WI38 (cell line): ENCODE measurements at regions not wholly inside any gene's neighbourhood (a gene's known extent, or its start where the extent isn't known, plus 50 kb on each side); places are given as distances from the start of the nearest gene placed in this dataset.

Experiments
- H3K4me3 ChIP-seq: 2 replicates; pipeline ENCODE4 v1.5.1; 2011; ENCODE audit warnings: low read depth, mild to moderate bottlenecking, control low read depth, low read length
- CTCF ChIP-seq: IDR thresholded peaks from 2 replicates; pipeline ENCODE4 v1.5.1; 2012; ENCODE audit warnings: low read depth, mild to moderate bottlenecking, control low read depth, low read length

GRCh38 chr14:97633131-97633738 is 836.1 kb downstream of the VRK1 start:
- H3K4me3 ChIP-seq = no peak overlapping the region
- TF ChIP-seq CTCF = no peak

- TF ChIP-seq CTCF = no peak
- H3K4me3 ChIP-seq = no peak overlapping the region
Measured at GRCh38 chr14:97634751-97635150, 837.6 kb downstream of the VRK1 start.

- H3K4me3 ChIP-seq = no peak overlapping the region
- TF ChIP-seq CTCF = no peak
Measured at GRCh38 chr14:97638864-97639263, 841.7 kb downstream of the VRK1 start.

- H3K4me3 ChIP-seq = no peak overlapping the region
- TF ChIP-seq CTCF = no peak
Measured at GRCh38 chr14:97640031-97640430, 842.8 kb downstream of the VRK1 start.

GRCh38 chr14:97641827-97642226 is 844.6 kb downstream of the VRK1 start:
- H3K4me3 ChIP-seq = no peak overlapping the region
- no peak for TF ChIP-seq CTCF

- TF ChIP-seq CTCF = no peak
- H3K4me3 ChIP-seq = no peak overlapping the region
Measured at GRCh38 chr14:97642631-97643030, 845.4 kb downstream of the VRK1 start.

GRCh38 chr14:97644365-97644764 is 847.2 kb downstream of the VRK1 start:
- no peak for TF ChIP-seq CTCF
- no peak overlapping the region for H3K4me3 ChIP-seq
